Non-pigmented ciliary epithelial cell (primary cell): ENCODE measurements at regions not wholly inside any gene's neighbourhood (a gene's known extent, or its start where the extent isn't known, plus 50 kb on each side); places are given as distances from the start of the nearest gene placed in this dataset.

Source experiments
- DNase-seq: peaks from one replicate; pipeline ENCODE4 v3.0.0-alpha.2; 2010; ENCODE audit warnings: low read depth

- no peak for DNase-seq
These were observed 156.9 kb upstream of the PCBD1 start for GRCh38 chr10:71045204-71045809.

GRCh38 chr10:71045936-71046335 lies 157.6 kb upstream of the PCBD1 start:
- DNase-seq = no peak

GRCh38 chr10:71046747-71047146 lies 158.4 kb upstream of the PCBD1 start:
- DNase-seq = no peak

- no peak for DNase-seq
These were observed 160.7 kb upstream of the PCBD1 start for GRCh38 chr10:71048971-71049615.

GRCh38 chr10:71049994-71050393 lies 161.6 kb upstream of the PCBD1 start:
- DNase-seq = no peak

DNA sequence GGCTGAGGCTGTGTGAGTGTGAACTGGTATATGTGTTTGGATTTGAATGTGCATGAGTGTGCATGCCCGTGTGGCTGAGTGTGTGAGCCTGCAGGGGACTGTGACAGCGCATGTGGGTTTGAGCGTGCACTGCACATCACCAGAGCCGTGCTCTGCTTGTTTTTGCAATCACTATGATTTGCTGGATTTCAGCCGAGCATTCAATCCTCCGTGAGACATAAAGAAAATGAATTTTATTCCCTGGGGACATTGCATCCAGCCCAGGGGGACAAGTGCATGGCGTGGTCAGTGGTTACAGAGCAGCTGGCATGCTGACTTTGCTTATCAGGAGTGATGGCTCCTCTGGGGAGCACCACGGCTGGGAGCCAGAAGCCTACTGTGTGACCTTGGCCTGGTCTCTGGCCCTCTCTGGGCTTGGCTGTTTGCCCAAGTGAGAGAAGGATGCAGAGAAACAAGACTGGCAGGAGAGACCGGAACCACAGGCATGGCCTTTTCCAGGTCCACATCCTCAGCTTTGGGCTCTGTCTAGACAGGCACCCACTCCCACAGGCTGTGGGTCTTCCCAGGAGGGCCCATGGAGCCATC lies 160.2 kb upstream of the UNC5B start:
- DNase-seq = no peak

GRCh38 chr10:71052708-71053107 lies 159.7 kb upstream of the UNC5B start:
- no peak for DNase-seq

DNA sequence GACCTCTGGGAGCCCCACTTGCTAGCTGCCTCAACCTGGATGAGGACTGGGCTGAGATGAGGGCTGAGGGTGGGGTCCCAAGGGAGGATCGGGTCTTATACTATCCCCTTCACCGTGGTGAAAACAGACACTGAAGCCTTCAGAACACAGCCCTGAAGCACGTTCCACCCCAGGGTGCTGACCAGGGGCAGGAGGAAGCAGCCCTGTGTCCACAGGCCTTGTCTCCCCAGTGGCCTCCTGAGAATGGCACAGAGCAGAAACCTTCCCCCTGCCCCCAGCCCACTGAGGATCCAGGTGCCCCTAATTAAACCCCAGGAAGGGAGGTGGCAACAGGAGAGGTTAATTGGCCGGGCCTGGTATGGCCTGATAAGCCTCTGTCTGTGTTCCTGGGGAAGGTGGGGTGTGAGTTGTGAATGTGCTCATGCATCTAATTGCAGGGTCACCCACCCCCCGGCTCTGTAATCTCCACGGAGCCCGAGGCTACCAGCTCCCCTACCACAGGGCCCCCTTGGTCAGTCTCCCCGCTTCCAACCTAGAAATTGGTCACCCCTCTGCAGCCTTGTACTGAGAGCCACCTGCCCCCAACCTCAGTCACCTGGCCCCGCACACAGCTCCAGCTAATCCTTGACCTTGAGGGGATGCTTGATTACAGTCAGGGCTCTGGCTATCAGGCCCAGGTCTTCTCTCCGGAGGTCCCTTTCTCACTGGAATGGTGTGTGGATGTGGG lies 159.0 kb upstream of the UNC5B start:
- no peak for DNase-seq

- DNase-seq = no peak
These were observed 154.1 kb upstream of the UNC5B start for GRCh38 chr10:71058308-71058707.

- DNase-seq = no peak
These were observed 153.1 kb upstream of the UNC5B start for GRCh38 chr10:71059054-71059818.

GRCh38 chr10:71059943-71060342 lies 152.4 kb upstream of the UNC5B start:
- DNase-seq = no peak

- no peak for DNase-seq
These were observed 151.6 kb upstream of the UNC5B start for GRCh38 chr10:71060476-71061426.

DNA sequence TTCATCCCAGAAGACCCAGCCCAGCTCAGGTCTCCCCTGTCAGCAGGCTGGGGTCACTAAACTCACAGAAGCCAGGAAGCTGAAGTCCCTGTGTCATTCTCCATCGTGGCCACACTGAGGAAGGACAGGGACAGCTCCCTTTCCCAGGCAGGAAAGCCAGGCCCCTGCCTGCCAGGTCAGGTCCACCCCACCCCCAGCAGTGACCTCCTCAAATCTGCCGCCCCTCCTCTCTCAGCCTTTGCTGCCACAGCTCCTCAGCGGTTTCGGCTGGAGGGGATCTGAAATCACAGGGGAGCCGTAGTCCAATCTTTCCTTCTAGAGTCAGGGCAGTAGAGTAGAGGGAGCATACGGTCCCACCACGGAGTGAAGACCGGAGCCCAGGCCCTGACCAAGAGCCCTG lies 150.9 kb upstream of the UNC5B start:
- DNase-seq = no peak

GRCh38 chr10:71062156-71062555 lies 150.2 kb upstream of the UNC5B start:
- no peak for DNase-seq

GRCh38 chr10:71063401-71063800 lies 149.0 kb upstream of the UNC5B start:
- no peak for DNase-seq

GRCh38 chr10:71064413-71065118 lies 147.8 kb upstream of the UNC5B start:
- DNase-seq = no peak

- DNase-seq = no peak
These were observed 146.7 kb upstream of the UNC5B start for GRCh38 chr10:71065659-71066058.

- DNase-seq = no peak
These were observed 145.8 kb upstream of the UNC5B start for GRCh38 chr10:71066600-71066999.

DNA sequence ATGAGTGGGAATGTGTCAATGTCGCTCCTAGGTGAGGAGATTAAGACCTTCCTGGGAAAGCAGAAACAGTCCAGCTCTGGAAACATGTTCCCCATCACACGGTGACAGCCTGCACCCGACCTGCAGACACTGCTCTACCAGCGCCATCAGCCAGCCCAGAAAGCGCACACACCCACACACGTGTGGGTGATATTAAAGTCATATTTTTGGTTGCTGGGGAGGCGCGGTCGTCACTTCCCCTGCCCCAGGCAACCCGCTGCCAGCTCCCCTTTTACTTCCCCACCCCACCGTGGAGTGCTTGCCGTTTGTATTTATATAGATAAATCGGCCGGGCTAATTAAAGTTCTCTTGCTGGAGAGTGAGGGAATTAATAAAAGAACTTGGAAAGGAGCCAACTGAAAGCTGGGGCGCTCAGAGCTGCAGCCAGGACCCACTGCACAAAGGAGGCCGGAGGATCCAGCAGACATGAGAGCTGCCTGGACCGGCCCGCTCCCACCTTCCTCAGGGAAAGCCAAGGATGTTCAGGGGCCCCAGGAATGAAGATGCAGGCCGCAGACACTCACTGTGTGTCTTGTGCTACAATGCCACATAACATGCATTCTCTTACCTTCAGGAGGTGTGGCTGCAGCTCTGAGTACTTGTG lies 145.2 kb upstream of the UNC5B start:
- DNase-seq = no peak

GRCh38 chr10:71068861-71069271 lies 143.5 kb upstream of the UNC5B start:
- no peak for DNase-seq
